Activated CD4-positive, CD25-positive, alpha-beta regulatory T cell treated with anti-CD3 and anti-CD28 coated beads, Interleukin-2, amount 50 U/mL, for 24 hours (primary cell): ENCODE measurements at regions not wholly inside any gene's neighbourhood (a gene's known extent, or its start where the extent isn't known, plus 50 kb on each side); places are given as distances from the start of the nearest gene placed in this dataset.
A peak's percentile ranks its signal among the peaks of the same experiment; 100 is the strongest.
"Not testable (repeated sequence)": the region's sequence is repeated elsewhere in the genome, so short reads cannot be mapped to it uniquely, and the experiment has no call there.

Source experiments
- ATAC-seq, 2 donors: fragments of 150-1000 bp; cut with Tn5 transposase; one replicate each; pipeline ENCODE4 v1.10.0; 2021; ENCODE audit warnings: mild to moderate bottlenecking in 1 of 2, moderate library complexity in 1 of 2

GRCh38 chr19:28397800-28398199 lies 815.2 kb downstream of the UQCRFS1 start:
- no peak for ATAC-seq

DNA sequence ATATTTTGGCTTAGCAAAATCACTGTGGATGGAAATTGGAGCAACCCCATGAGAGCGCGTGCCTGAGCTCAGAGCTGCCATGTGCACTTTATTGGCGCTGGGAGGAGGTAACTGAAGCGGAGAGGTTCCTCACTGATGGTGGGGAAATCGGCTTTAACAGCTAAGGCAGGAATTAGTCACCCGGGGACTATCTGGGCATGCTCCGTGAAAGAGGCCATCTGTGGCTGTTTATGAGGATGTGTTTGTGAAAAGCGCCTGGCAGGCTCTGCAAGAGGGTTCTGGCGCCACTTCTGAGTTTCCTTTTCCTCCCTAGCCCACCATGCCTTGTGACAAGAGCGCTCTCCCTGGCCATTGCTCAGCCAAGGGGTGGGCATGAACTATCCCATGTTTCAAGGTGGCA lies 815.6 kb downstream of the UQCRFS1 start:
- ATAC-seq, result no peak

GRCh38 chr19:28396287-28396831 lies 816.6 kb downstream of the UQCRFS1 start:
- ATAC-seq, result no peak

GRCh38 chr19:28394725-28395124 lies 818.2 kb downstream of the UQCRFS1 start:
- peak in 1 of 2 donors; percentile 21 for ATAC-seq

- ATAC-seq, result peak in 1 of 2 donors; percentile 41
Observed at GRCh38 chr19:28393574-28394336, 819.2 kb downstream of the UQCRFS1 start.

- ATAC-seq, result no peak
Observed at GRCh38 chr19:28388988-28389387, 824.0 kb downstream of the UQCRFS1 start.

DNA sequence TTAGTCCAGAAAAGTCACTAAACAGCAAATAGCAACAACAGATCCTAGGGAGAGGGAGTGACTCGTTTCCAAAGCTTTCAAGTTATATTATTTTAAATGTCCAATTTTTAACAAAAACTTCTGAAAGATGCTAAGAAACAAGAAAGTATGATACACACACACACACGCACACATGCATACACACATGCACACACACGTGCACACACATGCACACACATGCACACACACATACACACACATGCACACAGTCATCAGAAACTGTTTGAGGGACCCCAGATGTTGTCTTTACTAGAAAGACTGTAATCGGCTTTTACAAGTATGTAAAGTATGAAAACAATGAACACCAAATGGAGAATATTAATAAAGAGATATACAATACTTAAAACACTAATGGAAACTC lies 825.4 kb downstream of the UQCRFS1 start:
- ATAC-seq, result no peak

DNA sequence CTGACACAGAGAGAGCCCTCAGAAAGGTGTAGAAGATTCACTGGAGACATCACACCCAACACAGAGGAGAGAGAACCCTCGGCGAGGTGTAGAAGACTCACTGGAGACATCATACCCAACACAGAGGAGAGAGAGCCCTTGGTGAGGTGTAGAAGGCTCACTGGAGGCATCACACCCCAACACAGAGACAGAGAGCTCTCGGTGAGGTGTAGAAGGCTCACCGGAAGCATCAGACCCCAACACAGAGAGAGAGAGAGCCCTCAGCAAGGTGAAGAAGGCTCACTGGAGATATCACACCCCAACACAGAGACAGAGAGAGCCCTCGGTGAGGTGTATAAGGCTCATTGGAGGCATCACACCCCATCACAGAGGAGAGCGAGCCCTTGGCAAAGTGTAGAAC lies 826.5 kb downstream of the UQCRFS1 start:
- ATAC-seq, result no peak

- no peak for ATAC-seq
Observed at GRCh38 chr19:28386066-28386465, 826.9 kb downstream of the UQCRFS1 start.

- ATAC-seq, result no peak
Observed at GRCh38 chr19:28377077-28377476, 835.9 kb downstream of the UQCRFS1 start.

DNA sequence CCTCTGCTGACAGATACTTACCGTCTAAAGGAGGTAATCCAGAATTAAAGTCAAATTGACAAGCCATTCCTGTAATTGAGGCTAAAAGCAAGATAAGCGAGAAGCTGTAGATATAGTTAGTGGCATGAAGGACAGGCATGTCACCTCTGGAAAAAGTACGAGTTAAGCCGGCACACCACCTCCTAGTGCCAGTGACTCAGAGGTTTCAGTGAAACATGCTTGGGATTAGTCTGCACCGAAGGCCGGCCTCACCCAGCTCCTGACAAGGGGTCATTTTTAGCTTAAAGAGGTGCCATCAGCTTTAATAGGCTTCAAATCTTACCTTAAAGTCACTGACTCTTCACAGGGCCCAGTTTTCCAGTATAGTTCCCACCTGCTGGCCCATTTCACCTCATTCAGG lies 838.0 kb downstream of the UQCRFS1 start:
- no peak for ATAC-seq

DNA sequence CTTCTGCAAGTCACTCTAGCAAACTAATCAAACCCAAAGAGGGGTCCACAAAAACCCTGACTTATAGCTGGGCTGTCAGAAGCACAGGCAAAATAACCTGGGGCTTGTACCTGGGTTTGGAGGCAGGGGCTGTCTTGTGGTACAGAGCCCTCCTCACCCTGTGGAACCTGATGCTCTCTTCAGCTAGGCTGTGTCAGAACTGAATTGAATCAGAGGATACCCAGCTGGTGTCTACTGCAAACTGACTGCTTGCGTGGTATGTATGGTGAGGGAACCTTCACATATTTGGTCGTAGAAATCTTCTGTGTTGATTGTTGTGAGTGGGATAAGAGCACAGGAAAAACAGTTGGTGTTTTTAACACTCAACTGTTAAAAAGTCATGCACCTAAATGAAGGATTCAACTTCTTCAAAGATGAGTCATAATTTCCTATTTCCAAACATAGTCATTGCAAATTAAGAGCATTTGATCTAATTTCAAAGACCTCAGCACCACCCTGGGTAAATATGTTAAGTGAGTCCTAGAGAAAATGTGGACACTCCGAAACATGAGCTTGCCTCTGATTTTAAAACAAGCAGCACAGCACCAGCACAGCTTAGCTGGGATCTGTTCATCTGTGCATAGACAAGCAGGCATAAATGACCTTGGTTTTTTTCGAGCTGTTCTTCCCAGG lies 840.2 kb downstream of the UQCRFS1 start:
- no peak for ATAC-seq

DNA sequence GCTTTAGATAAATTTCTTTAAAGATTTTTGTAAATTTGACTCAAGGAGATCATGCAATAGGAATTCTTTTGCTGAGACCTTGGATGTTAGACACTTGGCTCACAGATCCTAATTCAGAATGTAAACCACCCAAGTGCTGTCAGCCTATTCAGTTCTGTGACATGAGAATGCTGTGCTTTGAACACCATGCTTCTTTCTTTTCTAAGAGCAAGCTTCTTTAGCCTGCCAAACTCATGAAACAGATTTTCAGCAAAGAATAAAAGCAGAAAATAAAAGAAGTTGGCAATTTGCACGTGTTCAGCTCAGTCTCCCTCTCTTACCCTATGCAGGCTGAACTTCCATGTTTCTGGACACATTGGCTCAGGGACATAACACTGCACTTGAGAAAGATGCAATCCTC lies 845.8 kb downstream of the UQCRFS1 start:
- no peak for ATAC-seq

DNA sequence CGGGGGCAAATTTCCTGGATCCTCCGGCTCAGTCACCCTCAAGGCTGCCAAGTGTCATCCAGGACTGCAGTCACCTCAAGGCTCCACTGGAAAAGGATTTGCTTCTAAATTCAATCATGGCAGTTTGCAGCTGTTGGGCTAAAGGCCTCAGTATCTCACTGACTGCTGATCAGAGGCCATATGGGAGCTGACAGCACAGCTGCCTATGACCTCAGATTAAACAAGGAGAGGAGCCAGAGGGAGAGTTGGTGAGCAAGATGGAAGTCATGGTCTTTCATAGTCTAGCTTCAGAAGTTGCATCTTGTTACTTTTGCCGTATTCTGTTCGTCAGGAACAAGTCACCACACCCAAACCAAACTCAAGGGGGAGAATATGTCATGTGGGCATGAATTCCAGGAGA lies 849.7 kb downstream of the UQCRFS1 start:
- ATAC-seq, result no peak

DNA sequence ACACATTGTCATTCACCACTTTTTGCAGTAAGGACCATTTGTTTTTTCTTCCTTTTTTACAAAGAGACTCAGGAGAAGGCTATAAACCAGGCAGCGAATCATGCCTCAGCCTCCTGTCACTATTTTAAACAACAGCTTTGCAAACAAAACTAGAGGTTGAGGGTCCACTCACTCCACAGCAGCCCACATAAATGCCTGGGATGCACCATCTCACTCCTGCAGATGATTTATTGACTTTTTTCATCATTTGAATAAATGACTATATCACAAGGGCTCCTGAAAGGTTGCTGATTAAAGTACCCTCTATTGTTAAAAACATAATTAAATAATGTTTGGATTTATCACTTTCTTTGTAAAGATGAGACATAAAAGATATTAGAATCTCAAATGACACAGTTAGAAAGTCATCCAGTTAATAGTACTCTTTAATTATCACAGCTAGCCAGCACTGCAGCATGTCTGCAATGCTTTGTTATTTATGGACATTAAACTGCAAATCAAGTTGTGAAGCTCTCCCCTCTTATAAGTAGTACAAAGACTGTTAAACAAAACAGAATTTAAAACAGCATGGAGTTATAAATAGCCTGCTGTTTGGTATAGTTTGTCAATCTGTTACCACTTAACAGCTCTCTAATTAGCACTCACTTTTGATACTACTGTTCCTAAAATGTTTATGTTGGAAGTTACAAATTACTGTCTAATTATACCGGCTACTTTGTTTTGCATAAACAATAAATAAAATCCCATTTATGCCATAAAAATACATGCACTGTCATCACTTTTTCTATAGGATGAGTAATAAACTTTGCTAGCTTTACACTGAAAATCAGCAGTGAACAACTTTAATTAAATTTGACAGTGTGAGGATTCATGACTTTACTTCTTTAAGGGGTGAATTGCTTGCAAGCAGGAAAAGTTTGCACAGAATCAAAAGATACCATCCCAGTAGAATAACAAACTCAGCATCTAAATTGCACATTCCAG lies 853.2 kb downstream of the UQCRFS1 start:
- ATAC-seq, result no peak

DNA sequence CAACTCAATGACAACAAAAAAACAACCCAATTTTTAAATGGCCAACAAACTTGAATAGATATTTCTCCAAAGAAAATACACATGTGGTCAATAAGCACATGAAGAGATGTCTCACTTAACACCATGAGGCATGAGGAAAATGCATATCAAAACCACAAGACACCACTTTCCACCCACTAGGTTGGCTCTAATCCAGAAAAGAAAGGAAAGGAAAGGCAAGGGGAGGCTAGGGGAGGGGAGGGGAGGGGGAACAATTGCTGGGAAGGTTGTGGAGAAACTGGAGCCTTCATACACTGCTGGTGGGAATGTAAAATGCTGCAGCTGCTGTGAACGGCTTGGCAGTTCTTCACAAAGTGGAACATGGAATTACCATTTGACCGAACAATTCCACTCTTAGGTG lies 854.3 kb downstream of the UQCRFS1 start:
- no peak for ATAC-seq

GRCh38 chr19:28351761-28352160 lies 861.2 kb downstream of the UQCRFS1 start:
- no peak for ATAC-seq

- ATAC-seq, result not testable (repeated sequence)
Observed at GRCh38 chr19:28351321-28351720, 861.6 kb downstream of the UQCRFS1 start.

GRCh38 chr19:28350673-28351072 lies 862.3 kb downstream of the UQCRFS1 start:
- no peak for ATAC-seq

- ATAC-seq, result no peak
Observed at GRCh38 chr19:28350037-28350436, 862.9 kb downstream of the UQCRFS1 start.

DNA sequence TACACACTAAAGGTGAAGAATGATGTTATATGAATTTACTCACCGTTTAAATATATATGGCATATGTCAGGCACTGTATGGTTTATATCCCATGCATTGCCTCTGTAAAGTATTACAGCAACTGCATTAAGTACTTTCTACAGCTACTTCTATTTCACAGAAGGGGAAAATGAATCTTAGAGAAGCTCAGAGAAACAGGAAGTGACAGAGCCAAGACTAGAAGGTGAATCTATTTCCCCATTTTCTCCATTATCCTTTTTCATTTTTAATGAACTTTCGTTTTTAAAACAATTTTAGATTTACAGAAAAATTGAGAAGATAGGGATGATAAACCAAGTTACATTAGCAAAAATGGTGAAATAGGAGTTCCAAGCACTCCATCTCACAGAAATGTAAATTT lies 863.3 kb downstream of the UQCRFS1 start:
- ATAC-seq, result no peak

DNA sequence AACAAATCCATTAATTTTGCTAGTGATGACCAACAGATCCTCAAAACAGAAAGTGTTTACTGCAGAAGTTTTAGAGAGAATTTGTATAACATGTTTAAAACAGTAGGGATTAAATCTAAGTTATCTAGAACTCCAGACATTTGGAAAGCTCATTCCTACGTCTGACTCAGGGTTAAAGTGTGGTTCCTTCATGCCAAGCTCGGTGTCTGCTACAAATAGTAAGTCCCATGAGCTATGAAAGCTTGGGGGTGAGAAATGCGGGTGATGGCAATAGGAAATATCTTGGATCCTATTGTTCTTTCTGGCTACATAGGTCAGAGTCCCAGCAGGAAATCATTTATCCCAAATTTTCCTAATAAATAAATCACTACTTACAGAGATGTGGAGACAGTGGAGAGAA lies 867.1 kb downstream of the UQCRFS1 start:
- no peak for ATAC-seq

GRCh38 chr19:28341810-28342350 lies 871.1 kb downstream of the UQCRFS1 start:
- no peak for ATAC-seq
